ENCODE measurements at regions not wholly inside any gene's neighbourhood (a gene's known extent, or its start where the extent isn't known, plus 50 kb on each side); places are given as distances from the start of the nearest gene placed in this dataset.

- no peak overlapping the region for H3K27ac ChIP-seq (ENCODE audit: low read depth, low read length, poor library complexity, severe bottlenecking)
Observed at GRCh38 chr2:107430006-107430405, 396.7 kb upstream of the RGPD4 start.

GRCh38 chr2:107430596-107431266 lies 396.0 kb upstream of the RGPD4 start:
- Histone ChIP-seq H3K9me3 (ENCODE audit: low read depth, low read length, poor library complexity, severe bottlenecking) (peaks cover 11% of the 10 kb centered on the region), H3K36me3 (ENCODE audit: insufficient read depth, low read length, poor library complexity, severe bottlenecking) (no peaks in the 10 kb centered on the region), H3K4me3 (ENCODE audit: low read depth, low read length, poor library complexity, severe bottlenecking) (no peak overlapping the region), H3K4me1 (ENCODE audit: insufficient read depth, low read length, poor library complexity, severe bottlenecking) (no peaks in the 10 kb centered on the region), H3K27ac (ENCODE audit: low read depth, low read length, poor library complexity, severe bottlenecking) (no peak overlapping the region), H3K27me3 (replicated peaks; ENCODE audit: insufficient read depth, low read depth, low read length, poor library complexity) (no peaks in the 10 kb centered on the region)
- DNase-seq (ENCODE audit: low spot score), result no peak
- TF ChIP-seq EZH2 (IDR thresholded peaks at IDR 0.05; ENCODE audit: borderline replicate concordance, low read depth, low read length, poor library complexity, severe bottlenecking) (no peak), CTCF (conservative IDR thresholded peaks at IDR 0.05; ENCODE audit: low read depth, low read length) (no peak)
- no TSS peak for BruUV-seq (replicated peaks)
- CTCF ChIA-PET, result no interaction called here
- intact Hi-C loops (cut with micrococcal nuclease; ENCODE audit: unreplicated experiment), result no loop called here
- POLR2A ChIA-PET (ENCODE audit: low non-redundant PET), result no interaction called here

More at GRCh38 chr2:107430006-107430405, 396.7 kb upstream of the RGPD4 start:
- ChIA-PET POLR2A (ENCODE audit: low non-redundant PET) (no interaction called here), CTCF (no interaction called here)
- no TSS peak for BruUV-seq (replicated peaks)
- TF ChIP-seq EZH2 (IDR thresholded peaks at IDR 0.05; ENCODE audit: borderline replicate concordance, low read depth, low read length, poor library complexity, severe bottlenecking), result no peak
- no peak for TF ChIP-seq CTCF (conservative IDR thresholded peaks at IDR 0.05; ENCODE audit: low read depth, low read length)
- no peaks in the 10 kb centered on the region for H3K36me3 ChIP-seq (ENCODE audit: insufficient read depth, low read length, poor library complexity, severe bottlenecking)
- peaks cover 11% of the 10 kb centered on the region for H3K9me3 ChIP-seq (ENCODE audit: low read depth, low read length, poor library complexity, severe bottlenecking)
- no peak overlapping the region for H3K4me3 ChIP-seq (ENCODE audit: low read depth, low read length, poor library complexity, severe bottlenecking)
- DNase-seq (ENCODE audit: low spot score), result no peak
- no peaks in the 10 kb centered on the region for H3K4me1 ChIP-seq (ENCODE audit: insufficient read depth, low read length, poor library complexity, severe bottlenecking)
- intact Hi-C loops (cut with micrococcal nuclease; ENCODE audit: unreplicated experiment), result no loop called here
- H3K27me3 ChIP-seq (replicated peaks; ENCODE audit: insufficient read depth, low read depth, low read length, poor library complexity), result no peaks in the 10 kb centered on the region

- no peaks in the 10 kb centered on the region for H3K9me3 ChIP-seq (ENCODE audit: low read depth, low read length, poor library complexity, severe bottlenecking)
- no peak for TF ChIP-seq EZH2 (IDR thresholded peaks at IDR 0.05; ENCODE audit: borderline replicate concordance, low read depth, low read length, poor library complexity, severe bottlenecking)
- ChIA-PET POLR2A (ENCODE audit: low non-redundant PET) (no interaction called here), CTCF (no interaction called here)
- H3K27ac ChIP-seq (ENCODE audit: low read depth, low read length, poor library complexity, severe bottlenecking), result no peak overlapping the region
- no peaks in the 10 kb centered on the region for H3K36me3 ChIP-seq (ENCODE audit: insufficient read depth, low read length, poor library complexity, severe bottlenecking)
- H3K4me3 ChIP-seq (ENCODE audit: low read depth, low read length, poor library complexity, severe bottlenecking), result no peak overlapping the region
- H3K4me1 ChIP-seq (ENCODE audit: insufficient read depth, low read length, poor library complexity, severe bottlenecking), result no peaks in the 10 kb centered on the region
- no peaks in the 10 kb centered on the region for H3K27me3 ChIP-seq (replicated peaks; ENCODE audit: insufficient read depth, low read depth, low read length, poor library complexity)
- BruUV-seq (replicated peaks), result no TSS peak
- DNase-seq (ENCODE audit: low spot score), result no peak
- intact Hi-C loops (cut with micrococcal nuclease; ENCODE audit: unreplicated experiment), result no loop called here
Observed at GRCh38 chr2:107436281-107436680, 390.4 kb upstream of the RGPD4 start.

GRCh38 chr2:107437265-107437664 lies 389.4 kb upstream of the RGPD4 start:
- no peak overlapping the region for H3K27ac ChIP-seq (ENCODE audit: low read depth, low read length, poor library complexity, severe bottlenecking)
- no TSS peak for BruUV-seq (replicated peaks)
- H3K4me1 ChIP-seq (ENCODE audit: insufficient read depth, low read length, poor library complexity, severe bottlenecking), result no peaks in the 10 kb centered on the region
- H3K27me3 ChIP-seq (replicated peaks; ENCODE audit: insufficient read depth, low read depth, low read length, poor library complexity), result no peaks in the 10 kb centered on the region
- H3K9me3 ChIP-seq (ENCODE audit: low read depth, low read length, poor library complexity, severe bottlenecking), result no peaks in the 10 kb centered on the region
- H3K4me3 ChIP-seq (ENCODE audit: low read depth, low read length, poor library complexity, severe bottlenecking), result no peak overlapping the region
- TF ChIP-seq EZH2 (IDR thresholded peaks at IDR 0.05; ENCODE audit: borderline replicate concordance, low read depth, low read length, poor library complexity, severe bottlenecking), result no peak
- TF ChIP-seq CTCF (conservative IDR thresholded peaks at IDR 0.05; ENCODE audit: low read depth, low read length), result no peak
- ChIA-PET CTCF (no interaction called here), POLR2A (ENCODE audit: low non-redundant PET) (no interaction called here)
- H3K36me3 ChIP-seq (ENCODE audit: insufficient read depth, low read length, poor library complexity, severe bottlenecking), result no peaks in the 10 kb centered on the region
- no peak for DNase-seq (ENCODE audit: low spot score)
- intact Hi-C loops (cut with micrococcal nuclease; ENCODE audit: unreplicated experiment), result no loop called here

Measured in A673 (cell line).